Fibroblast of skin of abdomen (primary cell): ENCODE measurements at regions not wholly inside any gene's neighbourhood (a gene's known extent, or its start where the extent isn't known, plus 50 kb on each side); places are given as distances from the start of the nearest gene placed in this dataset.

Experiments used
- DNase-seq: peaks from one replicate; pipeline ENCODE4 v3.0.0-alpha.2; 2013

DNA sequence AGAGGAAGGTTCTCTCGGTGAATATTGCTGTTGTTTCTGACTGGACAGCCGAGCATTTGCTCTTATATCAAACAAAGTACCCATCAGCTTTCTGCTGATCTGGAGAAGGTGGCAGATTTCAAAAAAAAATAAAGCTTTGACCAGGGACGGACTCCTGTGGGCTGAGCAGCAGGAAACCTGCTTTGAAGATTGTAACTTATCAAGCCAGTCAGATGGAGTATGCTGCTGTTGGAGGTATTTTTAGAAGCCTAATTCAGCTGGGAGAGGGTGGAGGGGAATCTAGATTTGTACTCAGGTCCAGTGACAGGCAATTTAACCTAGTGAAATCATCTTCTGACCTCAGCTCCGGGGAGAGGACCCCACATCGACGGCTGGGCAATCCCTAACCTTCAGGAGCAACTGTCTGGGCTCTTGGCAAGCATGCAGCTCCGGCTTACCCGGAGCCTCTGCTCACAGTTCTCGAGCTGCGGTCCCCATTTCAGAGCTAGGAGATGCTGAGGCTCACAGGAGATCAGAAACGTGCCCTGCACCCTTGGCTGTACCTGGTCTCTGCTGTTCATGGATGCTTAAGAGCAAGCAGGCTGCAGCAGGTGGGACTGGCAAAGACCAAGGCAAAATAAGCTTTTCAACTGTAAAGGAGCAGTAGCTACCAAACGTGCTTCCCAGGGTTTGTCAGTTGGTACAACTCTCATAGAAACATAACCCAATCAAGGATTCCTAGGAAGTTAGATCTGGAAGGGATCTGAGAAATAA lies 89.3 kb upstream of the ST8SIA2 start:
- no peak for DNase-seq

DNA sequence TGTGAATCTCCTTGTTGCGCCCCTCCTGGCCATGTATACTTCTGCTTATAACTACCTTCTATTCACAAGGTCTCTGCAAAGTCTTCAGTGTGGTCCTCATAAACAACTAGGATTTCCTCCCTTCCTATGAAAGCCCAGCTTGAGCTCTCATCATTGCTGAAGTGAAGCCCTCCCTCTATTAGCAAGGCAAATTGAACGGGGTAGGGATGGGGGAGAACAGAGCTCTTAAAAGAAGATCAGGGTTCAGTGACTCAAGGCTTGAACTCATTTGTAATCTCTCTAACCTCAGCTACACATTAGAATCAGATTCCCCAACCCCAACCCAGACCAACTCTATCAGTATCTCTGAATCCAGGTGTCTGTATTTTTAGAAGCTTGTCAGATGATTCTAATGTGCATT lies 88.3 kb upstream of the ST8SIA2 start:
- no peak for DNase-seq

- DNase-seq: peak; percentile 7
Measured at GRCh38 chr15:92306663-92307062, 87.0 kb upstream of the ST8SIA2 start.

DNA sequence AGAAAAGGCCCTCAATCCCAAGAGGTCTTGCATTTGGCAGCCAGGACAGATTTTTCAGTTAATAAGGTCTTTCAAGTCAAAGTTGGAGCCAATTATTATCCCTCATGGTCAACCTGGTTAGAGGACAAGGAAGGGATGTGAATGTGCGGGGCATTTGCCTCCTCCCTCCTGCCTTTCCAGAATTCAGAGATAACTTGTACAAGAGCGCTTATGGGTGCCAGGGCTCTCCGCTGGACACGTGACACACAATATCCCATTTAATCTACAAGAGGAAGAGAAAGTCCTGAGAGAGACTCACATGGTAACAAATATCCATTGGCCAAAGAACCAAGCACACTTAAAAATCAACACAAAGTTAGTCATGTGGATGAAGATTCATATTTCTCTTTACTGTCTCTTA lies 78.5 kb upstream of the ST8SIA2 start:
- no peak for DNase-seq

GRCh38 chr15:92315595-92316211 lies 78.0 kb upstream of the ST8SIA2 start:
- no peak for DNase-seq

- DNase-seq: no peak
Measured at GRCh38 chr15:92316586-92317295, 76.9 kb upstream of the ST8SIA2 start.

DNA sequence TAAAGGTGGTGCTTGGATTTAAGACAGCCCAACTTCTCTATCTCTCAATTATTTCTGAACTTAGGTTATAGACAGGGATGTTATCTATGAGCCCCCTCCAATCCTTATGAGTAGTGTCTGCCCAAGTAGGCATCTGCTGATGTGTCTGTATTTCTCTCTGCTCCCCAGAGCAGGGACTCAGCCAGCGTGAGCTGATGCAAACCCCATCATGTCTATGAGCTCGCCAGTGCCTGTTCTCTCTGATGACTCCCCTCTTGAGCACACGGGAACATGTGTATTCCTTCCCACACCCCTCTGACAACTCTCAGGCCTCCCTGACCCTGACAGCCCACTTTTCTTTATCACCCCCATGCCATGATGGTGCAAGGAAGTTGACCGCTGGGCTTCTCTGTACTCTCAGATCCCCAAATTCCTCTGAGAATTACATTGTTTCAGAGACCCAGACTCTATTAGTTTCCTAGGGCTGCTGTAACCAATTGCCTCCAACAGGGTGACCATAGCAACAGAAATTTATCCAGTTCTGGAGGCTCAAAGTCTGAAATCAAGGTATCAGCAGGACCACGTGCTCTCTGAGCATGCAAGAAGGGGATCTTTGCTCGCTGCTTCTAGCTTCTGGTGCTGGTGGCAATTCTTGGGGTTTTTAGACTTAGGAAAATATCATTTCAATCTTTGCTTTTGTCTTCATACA lies 73.5 kb upstream of the ST8SIA2 start:
- DNase-seq: no peak

- no peak for DNase-seq
Measured at GRCh38 chr15:92322566-92323355, 70.9 kb upstream of the ST8SIA2 start.

GRCh38 chr15:92323525-92323924 lies 70.2 kb upstream of the ST8SIA2 start:
- no peak for DNase-seq

- DNase-seq: no peak
Measured at GRCh38 chr15:92324101-92324963, 69.3 kb upstream of the ST8SIA2 start.

- DNase-seq: no peak
Measured at GRCh38 chr15:92326236-92326635, 67.4 kb upstream of the ST8SIA2 start.

- no peak for DNase-seq
Measured at GRCh38 chr15:92327033-92327432, 66.6 kb upstream of the ST8SIA2 start.

DNA sequence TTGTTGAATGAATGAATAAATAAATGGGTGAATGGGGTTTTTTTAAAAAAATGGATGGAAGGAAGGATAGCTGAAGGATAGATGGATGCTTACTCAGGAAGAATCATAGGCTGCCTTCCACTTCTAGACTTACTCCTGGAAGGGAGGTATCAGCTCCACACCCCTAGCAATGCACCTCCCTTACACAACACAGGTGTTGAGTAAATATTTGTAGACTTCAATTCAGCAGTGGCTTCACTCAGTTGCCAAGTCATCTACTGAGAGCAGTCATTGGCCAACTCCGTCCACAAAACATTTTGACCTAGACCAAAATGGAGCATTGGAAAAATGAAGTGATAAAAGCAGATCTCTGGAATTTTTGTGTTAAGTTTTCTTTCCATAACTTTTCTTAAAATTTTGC lies 65.5 kb upstream of the ST8SIA2 start:
- DNase-seq: no peak

- DNase-seq: no peak
Measured at GRCh38 chr15:92332125-92332899, 61.4 kb upstream of the ST8SIA2 start.

GRCh38 chr15:92333709-92334108 lies 60.0 kb upstream of the ST8SIA2 start:
- no peak for DNase-seq

- no peak for DNase-seq
Measured at GRCh38 chr15:92336419-92336987, 57.2 kb upstream of the ST8SIA2 start.

GRCh38 chr15:92339361-92339760 lies 54.3 kb upstream of the ST8SIA2 start:
- DNase-seq: no peak
